Tibial artery (tissue), 4 donors: ENCODE measurements at regions not wholly inside any gene's neighbourhood (a gene's known extent, or its start where the extent isn't known, plus 50 kb on each side); places are given as distances from the start of the nearest gene placed in this dataset.

Experiments
- DNase-seq, 2 donors: peaks; one replicate each; pipeline ENCODE4 v3.0.0-alpha.2; 2019
- H3K27ac ChIP-seq, 2 donors: fragments of 200-600 bp; sonication (generic) in 1 of 2; 1 replicate in 1 of 2; 2 replicates in 1 of 2; pipeline ENCODE4 v1.5.1; 2018 to 2019; ENCODE audit warnings: mild to moderate bottlenecking in 1 of 2
- H3K27me3 ChIP-seq, 2 donors: fragments of 200-600 bp; sonication (generic) in 1 of 2; one replicate each; pipeline versions ENCODE4 v1.5.1 to v1.6.0; 2016 to 2019
- H3K36me3 ChIP-seq, 3 donors: fragments of 200-600 bp; sonication (generic) in 2 of 3; one replicate each; pipeline ENCODE4 v1.5.1; 2016 to 2019; ENCODE audit warnings: mild to moderate bottlenecking in 2 of 3
- H3K4me1 ChIP-seq, 4 donors: fragments of 200-600 bp; sonication (generic) in 2 of 4; 1 replicate in 3 of 4; 2 replicates in 1 of 4; pipeline ENCODE4 v1.5.1; 2016 to 2019
- H3K4me3 ChIP-seq, 2 donors: fragments of 200-600 bp; sonication (generic) in 1 of 2; 1 replicate in 1 of 2; 2 replicates in 1 of 2; pipeline ENCODE4 v1.5.1; 2018 to 2019; ENCODE audit warnings: mild to moderate bottlenecking in 2 of 2
- H3K9me3 ChIP-seq, 3 donors: fragments of 200-600 bp; sonication (generic) in 1 of 3; one replicate each; pipeline ENCODE4 v1.5.1; 2016 to 2019
- intact Hi-C: fragments of 100-400 bp; cut with DNase I; formaldehyde crosslinking; loops from one replicate; pipeline ENCODE4 v1.15.0; 2023; ENCODE audit warnings: low total_unique reads
- TF ChIP-seq, protein P1 (sequence below), 2 experiments: fragments of 200-600 bp in 1 of 2; fragments of 450-650 bp in 1 of 2; IDR thresholded peaks; one replicate each; pipeline ENCODE4 v1.5.1; 2017 to 2019; ENCODE audit warnings: antibody characterized with exemption in 2 of 2, mild to moderate bottlenecking in 1 of 2, moderate library complexity in 1 of 2

DNA sequence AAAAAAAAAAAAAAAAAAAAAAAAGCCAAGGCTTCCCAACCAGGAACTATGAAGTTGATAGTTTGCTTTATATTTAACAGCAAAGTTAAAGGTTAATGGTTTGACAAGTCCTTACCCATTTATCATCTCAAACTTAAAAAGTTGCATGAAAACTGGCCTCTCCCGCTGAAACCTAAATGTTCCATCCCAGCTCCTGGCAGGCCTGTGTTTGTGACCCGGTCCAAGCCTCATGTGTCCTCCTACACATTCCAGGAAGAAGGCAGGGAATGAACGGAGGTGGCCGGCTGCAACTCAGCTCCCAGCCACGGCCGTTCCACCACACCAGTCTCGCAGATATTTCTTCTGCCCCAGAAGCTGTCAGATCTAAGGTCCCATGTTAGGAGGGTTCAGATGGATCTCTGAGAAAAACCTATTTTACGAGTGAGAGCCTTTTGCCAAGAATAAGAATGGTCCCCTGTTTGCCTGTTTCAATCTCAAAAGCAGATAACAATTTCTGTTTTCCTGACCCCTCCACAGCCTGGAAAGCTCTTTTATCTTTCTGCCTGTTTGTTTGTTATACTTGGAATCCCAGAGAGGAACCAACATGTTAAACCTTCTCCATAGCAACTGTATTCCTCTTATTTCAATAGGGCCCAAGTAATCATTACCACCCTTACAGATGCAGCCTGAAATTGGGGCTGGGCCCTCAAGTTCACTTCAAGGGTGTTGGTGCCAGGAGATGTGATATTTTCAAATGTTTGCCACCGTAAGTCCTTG, 56.5 kb downstream of the KCTD12 start:
- no peaks in the 10 kb centered on the region for H3K27me3 ChIP-seq
- no peak overlapping the region for H3K4me3 ChIP-seq
- intact Hi-C loops = no loop called here
- no peaks in the 10 kb centered on the region for H3K9me3 ChIP-seq
- H3K27ac ChIP-seq = peak overlapping the region in 1 of 2 donors; percentile 20
- no peak for DNase-seq
- no peaks in the 10 kb centered on the region for H3K36me3 ChIP-seq
- peaks cover 0 to 7% (median 0%) of the 10 kb centered on the region in 4 donors for H3K4me1 ChIP-seq
- TF ChIP-seq, protein P1, sequence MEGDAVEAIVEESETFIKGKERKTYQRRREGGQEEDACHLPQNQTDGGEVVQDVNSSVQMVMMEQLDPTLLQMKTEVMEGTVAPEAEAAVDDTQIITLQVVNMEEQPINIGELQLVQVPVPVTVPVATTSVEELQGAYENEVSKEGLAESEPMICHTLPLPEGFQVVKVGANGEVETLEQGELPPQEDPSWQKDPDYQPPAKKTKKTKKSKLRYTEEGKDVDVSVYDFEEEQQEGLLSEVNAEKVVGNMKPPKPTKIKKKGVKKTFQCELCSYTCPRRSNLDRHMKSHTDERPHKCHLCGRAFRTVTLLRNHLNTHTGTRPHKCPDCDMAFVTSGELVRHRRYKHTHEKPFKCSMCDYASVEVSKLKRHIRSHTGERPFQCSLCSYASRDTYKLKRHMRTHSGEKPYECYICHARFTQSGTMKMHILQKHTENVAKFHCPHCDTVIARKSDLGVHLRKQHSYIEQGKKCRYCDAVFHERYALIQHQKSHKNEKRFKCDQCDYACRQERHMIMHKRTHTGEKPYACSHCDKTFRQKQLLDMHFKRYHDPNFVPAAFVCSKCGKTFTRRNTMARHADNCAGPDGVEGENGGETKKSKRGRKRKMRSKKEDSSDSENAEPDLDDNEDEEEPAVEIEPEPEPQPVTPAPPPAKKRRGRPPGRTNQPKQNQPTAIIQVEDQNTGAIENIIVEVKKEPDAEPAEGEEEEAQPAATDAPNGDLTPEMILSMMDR (IDR thresholded peaks at IDR 0.05) = no peak

DNA sequence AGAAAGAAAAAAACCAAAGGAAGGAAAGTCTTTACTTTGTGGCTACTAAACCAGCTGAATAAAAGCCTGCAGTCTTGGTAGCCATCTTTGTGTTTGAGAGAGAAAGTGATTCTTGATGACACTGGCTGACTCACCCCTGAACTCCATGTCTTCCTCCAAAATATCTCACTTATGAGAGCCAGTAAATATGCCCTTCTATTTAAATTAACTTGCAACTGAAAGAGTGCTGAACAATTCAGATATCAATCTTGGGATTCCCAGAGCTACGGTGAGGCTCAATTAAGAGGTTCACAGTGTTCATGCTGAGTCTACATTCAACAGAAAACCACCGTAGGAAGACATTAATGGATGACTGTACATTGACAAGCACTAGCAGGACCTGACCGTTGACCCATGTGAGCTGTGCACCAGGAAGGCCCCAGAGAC, 57.9 kb downstream of the KCTD12 start:
- TF ChIP-seq, protein P1 (IDR thresholded peaks at IDR 0.05) = no peak
- Histone ChIP-seq H3K4me1 (peaks cover 0 to 7% (median 0%) of the 10 kb centered on the region in 4 donors), H3K27me3 (no peaks in the 10 kb centered on the region), H3K27ac (no peak overlapping the region), H3K9me3 (no peaks in the 10 kb centered on the region), H3K36me3 (no peaks in the 10 kb centered on the region), H3K4me3 (no peak overlapping the region)
- no peak for DNase-seq
- intact Hi-C loops = no loop called here

DNA sequence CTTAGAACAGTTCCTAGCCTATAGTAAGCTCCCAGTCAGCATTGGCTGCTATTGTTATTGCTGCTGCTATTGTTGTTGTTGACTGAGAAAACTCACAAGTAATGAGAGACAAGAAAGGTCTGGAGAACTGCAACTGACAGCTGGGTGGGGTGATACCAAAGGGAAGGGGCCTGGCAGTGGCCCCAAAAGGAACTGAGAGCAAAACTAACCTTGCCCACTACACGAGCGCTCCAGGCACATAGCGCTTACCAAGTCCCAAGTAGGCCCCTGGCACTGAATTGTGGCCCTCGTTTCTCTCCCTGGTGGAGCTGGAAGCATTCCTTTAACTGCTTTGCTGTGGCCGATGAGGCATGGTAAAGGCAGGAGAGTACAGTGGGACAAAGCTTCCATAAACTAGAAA, 59.7 kb downstream of the KCTD12 start:
- H3K4me1 ChIP-seq = peaks cover 0 to 7% (median 0%) of the 10 kb centered on the region in 4 donors
- no peak overlapping the region for H3K27ac ChIP-seq
- H3K4me3 ChIP-seq = no peak overlapping the region
- no peaks in the 10 kb centered on the region for H3K27me3 ChIP-seq
- TF ChIP-seq, protein P1 (IDR thresholded peaks at IDR 0.05) = no peak
- intact Hi-C loops = no loop called here
- no peak for DNase-seq
- H3K9me3 ChIP-seq = no peaks in the 10 kb centered on the region
- H3K36me3 ChIP-seq = no peaks in the 10 kb centered on the region

DNA sequence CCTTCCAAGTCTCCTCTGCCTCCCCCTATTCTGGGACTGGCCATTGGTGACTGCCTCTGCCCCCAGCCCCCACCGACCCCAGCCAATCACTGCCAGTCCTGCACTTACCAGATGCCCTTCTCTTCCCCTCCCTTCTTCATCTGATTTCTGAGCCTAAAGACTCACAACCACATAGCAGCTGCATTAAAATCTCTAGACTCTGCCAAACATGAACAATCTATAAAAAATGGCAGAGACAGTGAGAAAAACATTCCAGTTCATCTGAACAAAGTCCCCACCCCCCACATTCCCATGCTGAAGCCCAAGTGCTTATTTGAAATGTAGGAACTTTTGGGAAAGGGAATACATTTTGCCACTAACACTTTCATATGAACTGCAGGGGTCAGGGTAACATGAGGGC, 60.8 kb downstream of the KCTD12 start:
- no peak for DNase-seq
- Histone ChIP-seq H3K27ac (no peak overlapping the region), H3K27me3 (no peaks in the 10 kb centered on the region), H3K36me3 (no peaks in the 10 kb centered on the region), H3K4me1 (peaks cover 0 to 7% (median 0%) of the 10 kb centered on the region in 4 donors), H3K9me3 (no peaks in the 10 kb centered on the region), H3K4me3 (no peak overlapping the region)
- TF ChIP-seq, protein P1 (IDR thresholded peaks at IDR 0.05) = no peak
- intact Hi-C loops = no loop called here

DNA sequence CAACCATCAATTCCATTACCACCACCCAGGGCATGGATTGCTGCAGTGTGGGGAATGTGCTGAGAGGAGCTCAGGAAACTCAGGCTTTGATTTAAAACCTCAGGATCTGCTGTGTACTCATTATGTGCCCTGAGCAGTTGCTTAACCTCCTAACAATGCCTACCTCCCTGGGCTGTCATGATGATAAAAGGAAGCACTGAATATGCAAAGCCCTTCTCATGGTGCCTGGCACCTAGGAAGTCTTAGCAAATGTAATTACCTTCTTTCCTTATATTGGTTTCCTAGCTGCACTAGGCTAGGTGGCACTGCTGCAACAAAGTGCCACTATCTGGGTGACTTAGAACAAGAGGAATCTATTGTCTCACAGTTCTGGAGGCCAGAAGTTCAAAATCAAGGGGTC, 62.2 kb downstream of the KCTD12 start:
- intact Hi-C loops = no loop called here
- Histone ChIP-seq H3K4me3 (no peak overlapping the region), H3K36me3 (no peaks in the 10 kb centered on the region), H3K9me3 (no peaks in the 10 kb centered on the region), H3K27me3 (no peaks in the 10 kb centered on the region), H3K4me1 (peaks cover 0 to under 1% (median 0%) of the 10 kb centered on the region in 4 donors), H3K27ac (no peak overlapping the region)
- no peak for DNase-seq
- TF ChIP-seq, protein P1 (IDR thresholded peaks at IDR 0.05) = no peak
